Stimulated activated CD8-positive, alpha-beta memory T cell treated with anti-CD3 and anti-CD28 coated beads, Interleukin-7, amount 100 ng/mL, for 48 hours (primary cell): ENCODE measurements at regions not wholly inside any gene's neighbourhood (a gene's known extent, or its start where the extent isn't known, plus 50 kb on each side); places are given as distances from the start of the nearest gene placed in this dataset.

Experiments
- DNase-seq, 2 donors: peaks; one replicate each; pipeline ENCODE4 v3.0.0-alpha.2; 2020; ENCODE audit warnings: low read depth in 1 of 2; ENCODE audit errors: extremely low read depth in 1 of 2

GRCh38 chr16:16774389-16774788 is 395.4 kb downstream of the NPIPA7 start:
- no peak for DNase-seq

GRCh38 chr16:16778332-16778731 is 399.4 kb downstream of the NPIPA7 start:
- DNase-seq: no peak

DNA sequence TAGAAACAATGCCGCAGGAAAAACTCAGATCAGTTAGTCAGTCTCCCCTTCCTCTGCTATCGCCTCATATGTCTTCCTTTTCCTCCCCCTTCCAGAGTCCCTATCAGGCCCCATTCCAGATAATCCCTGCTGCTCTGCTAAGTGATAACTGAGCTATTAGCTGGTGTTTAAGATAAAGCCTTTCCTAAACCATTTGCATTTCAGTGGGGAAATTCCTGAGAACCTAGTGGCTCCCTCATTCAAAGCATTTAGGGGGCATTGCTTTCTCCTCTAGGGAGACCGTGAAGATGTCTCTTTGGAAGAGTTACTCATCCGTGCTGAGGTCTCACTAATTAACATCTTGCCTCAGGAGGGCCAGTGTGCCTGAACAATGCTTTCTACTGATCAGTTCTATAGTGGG is 401.6 kb downstream of the NPIPA7 start:
- no peak for DNase-seq

GRCh38 chr16:16782153-16782552 is 403.2 kb downstream of the NPIPA7 start:
- DNase-seq: no peak

- no peak for DNase-seq
Measured at GRCh38 chr16:16788004-16788403, 409.1 kb downstream of the NPIPA7 start.

- DNase-seq: no peak
Measured at GRCh38 chr16:16790597-16790996, 411.7 kb downstream of the NPIPA7 start.

DNA sequence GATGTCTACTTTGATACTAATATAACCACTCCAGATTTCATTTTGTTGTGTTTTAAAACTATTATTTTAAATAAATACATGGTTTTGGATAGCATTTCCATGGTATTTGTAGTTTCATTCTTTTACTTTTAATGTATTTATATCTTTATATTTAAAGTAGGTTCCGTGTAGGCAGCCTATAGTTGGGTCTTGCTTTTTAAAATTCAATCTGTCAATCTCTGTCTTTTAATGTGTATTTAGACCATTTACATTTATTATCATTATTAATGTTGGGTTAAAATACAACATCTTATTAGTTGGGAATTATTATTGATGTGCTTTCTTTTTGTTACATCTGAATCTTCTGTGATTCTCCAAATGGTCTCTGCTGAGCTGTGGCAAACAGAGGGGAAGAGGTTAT is 412.1 kb downstream of the NPIPA7 start:
- DNase-seq: no peak

GRCh38 chr16:16797239-16797638 is 418.3 kb downstream of the NPIPA7 start:
- no peak for DNase-seq

DNA sequence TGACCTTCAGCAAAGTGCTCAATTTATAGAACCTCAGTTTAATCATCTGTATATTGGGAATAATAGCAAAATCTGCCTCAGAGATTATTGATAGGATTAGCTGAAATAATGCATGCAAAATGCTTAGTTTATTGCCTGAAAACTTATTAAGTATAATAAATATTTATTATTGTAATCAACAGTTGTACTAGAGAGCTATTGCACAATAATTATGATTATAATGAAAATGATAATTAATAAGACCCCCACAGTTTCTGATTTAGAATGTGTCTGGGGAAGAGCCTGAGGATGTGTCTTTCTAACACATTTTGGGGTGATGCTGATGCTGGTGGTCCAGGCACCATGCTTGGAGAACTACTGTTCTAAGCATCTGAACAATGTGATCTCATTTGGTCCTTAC is 419.6 kb downstream of the NPIPA7 start:
- no peak for DNase-seq

DNA sequence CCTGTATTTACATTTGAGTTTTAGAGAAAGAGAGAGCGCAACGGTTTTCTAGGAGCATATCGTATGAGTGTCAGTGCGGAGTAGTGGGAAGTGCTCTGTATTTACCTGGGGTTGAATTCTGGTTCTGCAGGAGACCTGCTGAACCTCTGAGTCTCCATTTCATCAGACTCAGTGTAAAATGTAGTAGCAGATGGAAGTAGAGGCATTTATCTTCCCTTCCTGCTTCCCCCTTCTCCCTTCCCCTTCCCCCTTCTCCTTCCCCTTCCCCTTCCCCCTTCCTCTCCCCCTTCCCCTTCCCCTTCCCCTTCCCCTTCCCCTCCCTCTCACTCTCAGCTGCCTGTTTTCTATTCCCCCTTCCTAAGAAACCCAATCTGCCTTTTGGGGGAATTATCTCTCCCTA is 426.9 kb downstream of the NPIPA7 start:
- no peak for DNase-seq

DNA sequence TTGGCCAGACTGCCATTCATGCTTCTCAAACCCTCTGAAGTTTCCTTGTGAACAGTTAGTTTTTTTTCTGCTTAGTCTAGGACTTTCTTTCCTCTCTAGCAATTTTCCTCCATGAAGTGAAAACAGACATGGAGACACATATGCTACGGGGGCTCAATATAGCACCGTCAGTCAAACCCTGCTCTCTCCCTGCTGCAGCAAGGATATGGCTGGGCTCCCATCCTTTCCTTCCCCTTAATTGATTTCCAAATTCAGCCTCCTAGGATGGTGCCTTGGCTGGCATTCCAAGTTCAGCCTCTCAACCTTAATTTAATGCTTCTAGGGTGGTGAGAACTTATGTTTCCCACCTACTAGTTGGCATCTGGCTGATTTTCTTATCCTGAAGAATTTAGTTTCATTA is 436.7 kb downstream of the NPIPA7 start:
- no peak for DNase-seq

DNA sequence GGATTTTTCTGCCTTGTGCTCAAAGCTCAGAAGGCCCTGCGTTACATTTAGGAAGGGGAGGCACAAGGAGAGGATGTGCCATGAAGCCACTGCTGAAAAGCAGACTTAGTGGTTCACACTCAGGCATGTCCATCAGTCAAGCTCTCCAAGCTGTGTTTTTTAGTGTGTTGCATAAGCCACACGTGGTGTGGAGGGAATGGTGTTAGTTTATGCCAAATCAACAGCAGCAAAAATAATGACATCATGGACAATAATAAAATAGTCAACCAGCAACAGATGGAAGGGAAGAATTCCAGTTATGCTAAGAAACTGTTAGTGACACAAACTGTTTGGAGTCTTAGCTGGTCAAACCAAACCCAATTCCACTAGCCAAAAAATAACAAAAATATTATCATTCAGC is 438.3 kb downstream of the NPIPA7 start:
- DNase-seq: no peak

DNA sequence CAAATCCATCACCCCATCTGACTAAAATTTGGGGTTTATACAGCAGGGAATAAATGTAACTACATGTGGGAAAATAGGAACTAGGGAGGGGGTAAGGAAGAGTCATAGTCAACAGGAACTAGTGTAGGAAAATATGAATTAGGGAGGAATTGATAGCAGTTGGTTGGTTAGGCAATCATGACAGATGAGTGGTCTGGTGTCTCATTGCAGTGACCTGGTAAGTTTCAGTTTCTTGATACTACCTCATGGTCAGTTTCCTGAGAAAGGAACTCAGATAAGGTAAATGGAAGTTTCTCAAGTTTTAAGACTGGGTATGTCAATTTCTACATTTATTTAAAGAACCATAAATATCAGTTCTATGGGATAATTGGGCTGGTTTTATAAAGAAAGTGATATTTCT is 442.3 kb downstream of the NPIPA7 start:
- no peak for DNase-seq

DNA sequence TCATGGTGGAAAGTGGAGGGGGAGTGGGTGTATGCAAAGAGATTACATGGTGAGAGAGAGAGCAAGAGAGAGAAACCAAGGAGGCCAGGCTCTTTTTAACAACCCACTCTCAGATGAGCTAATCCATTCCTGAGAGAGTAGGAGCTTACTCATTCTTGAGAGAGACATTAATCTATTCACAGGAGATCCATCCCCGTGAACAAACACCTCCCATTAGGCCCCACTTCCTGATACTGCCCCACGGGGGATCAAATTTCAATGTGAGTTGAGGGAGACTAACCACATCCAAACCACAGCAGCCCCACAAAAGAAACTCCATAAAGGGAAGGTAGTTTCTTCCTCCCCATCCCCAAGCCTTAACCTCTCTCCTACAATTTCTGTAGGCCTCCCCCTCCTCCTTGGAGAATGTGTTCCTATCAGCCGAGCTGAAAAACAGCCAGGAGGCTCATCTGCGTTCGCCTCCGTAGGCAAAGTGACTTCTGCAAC is 450.0 kb downstream of the NPIPA7 start:
- no peak for DNase-seq

- no peak for DNase-seq
Measured at GRCh38 chr16:16830401-16830800, 451.5 kb downstream of the NPIPA7 start.

DNA sequence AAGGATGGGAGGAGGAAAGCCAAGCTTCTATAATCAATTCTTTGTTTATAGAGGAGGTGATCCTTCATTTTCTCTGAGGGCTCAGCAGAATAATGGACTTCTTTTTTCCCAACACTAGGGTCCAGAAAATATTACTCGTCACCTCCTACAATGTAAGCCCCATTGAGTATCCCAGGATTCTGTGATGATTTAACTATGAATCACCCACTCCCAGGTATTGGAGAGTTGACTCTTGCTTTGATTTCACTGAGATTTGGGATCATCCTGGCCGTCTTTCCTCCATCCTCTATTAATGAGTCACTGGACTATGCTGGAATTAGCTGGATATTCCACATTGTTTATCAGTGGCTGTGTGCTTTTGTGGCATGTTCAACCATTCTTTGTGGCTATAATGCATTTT is 452.0 kb downstream of the NPIPA7 start:
- DNase-seq: no peak

GRCh38 chr16:16833165-16833564 is 454.2 kb downstream of the NPIPA7 start:
- DNase-seq: no peak

GRCh38 chr16:16850274-16850673 is 471.3 kb downstream of the NPIPA7 start:
- DNase-seq: no peak

DNA sequence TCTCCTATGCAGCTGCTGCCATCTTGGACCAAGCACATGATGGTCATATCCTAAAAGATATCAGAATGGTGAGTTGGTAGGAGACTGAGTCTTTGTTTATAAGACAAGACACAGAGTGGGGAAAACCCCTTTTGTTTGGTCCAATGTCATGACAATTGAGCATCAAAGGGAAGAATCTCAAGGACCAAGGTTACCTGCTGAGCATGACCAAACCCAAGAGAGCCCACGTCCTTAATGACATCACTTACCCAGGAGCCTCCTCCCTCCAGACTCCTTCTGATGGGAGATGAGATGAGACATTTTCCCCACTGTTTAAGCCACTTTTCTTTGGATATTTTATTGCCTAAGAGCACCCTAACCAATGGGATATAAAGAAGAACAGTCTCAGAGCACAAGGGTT is 478.1 kb downstream of the NPIPA7 start:
- no peak for DNase-seq

GRCh38 chr16:16857603-16858283 is 478.8 kb downstream of the NPIPA7 start:
- no peak for DNase-seq

DNA sequence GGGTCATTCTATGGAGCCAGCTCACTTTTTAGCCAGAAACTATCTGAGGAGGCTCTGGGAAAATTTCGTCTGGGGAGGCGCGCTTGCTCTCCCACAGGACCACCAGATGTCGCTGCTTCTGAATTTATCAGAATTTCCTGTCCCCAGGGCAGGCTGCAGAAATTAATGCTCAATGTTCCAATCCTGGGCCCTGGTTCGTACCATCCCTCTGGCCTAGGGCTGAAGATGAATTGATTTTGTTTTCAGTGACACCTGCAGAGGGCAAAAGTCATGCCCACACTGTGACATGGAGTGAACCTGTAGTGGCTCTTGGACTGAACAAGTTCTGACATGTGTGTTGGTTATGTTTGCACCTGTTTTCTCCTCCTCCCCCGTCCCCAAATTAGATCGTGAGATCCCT is 482.6 kb downstream of the NPIPA7 start:
- peak in 1 of 2 donors; percentile 2 for DNase-seq

DNA sequence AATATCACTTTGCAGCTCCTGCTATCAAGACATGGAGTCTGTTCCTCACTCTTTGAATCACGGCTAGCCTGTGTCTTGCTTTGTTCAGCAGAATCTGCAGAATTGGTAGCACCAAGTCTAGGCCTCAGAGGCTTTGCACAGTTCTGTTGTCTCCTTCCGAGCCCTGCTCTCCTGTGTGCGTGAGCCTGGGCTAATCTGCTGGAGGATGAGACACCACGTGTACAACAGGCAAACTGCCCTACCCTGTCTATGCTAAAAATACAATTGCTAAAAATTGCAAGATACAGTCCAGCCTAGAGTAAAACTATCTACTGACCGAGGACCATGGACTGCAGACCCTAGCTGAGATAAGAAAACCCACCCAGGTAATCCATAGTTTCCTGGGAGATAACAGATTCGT is 484.7 kb downstream of the NPIPA7 start:
- no peak for DNase-seq

- no peak for DNase-seq
Measured at GRCh38 chr16:16864536-16864935, 485.6 kb downstream of the NPIPA7 start.
